ENCODE measurements at regions not wholly inside any gene's neighbourhood (a gene's known extent, or its start where the extent isn't known, plus 50 kb on each side); places are given as distances from the start of the nearest gene placed in this dataset.
"Not testable (repeated sequence)": the region's sequence is repeated elsewhere in the genome, so short reads cannot be mapped to it uniquely, and the experiment has no call there.

GRCh38 chr16:29264080-29264837, 142.3 kb downstream of the NPIPB11 start:
- not testable (repeated sequence) for TF ChIP-seq RCOR1 (IDR thresholded peaks at IDR 0.05; ENCODE audit: borderline replicate concordance in 1 of 2, low read depth in 2 of 2, low read length in 2 of 2); FOXJ3 (CRISPR knock-in tag; IDR thresholded peaks at IDR 0.05); NBN (IDR thresholded peaks at IDR 0.05; ENCODE audit: low read depth)

Measured in K562 (cell line).